IMR-90 (cell line): ENCODE measurements at regions not wholly inside any gene's neighbourhood (a gene's known extent, or its start where the extent isn't known, plus 50 kb on each side); places are given as distances from the start of the nearest gene placed in this dataset.

Source experiments
- ATAC-seq: fragments of 200-7000 bp; cut with Tn5 transposase; 2 replicates; pipeline ENCODE4 v1.9.1; 2020; ENCODE audit warnings: low read depth, mild to moderate bottlenecking, moderate library complexity
- BruUV-seq: library from RNA; stranded (reverse); fragments of 400-500 nt; replicated peaks from 2 replicates; lab custom pipeline; 2021; lab: Mats Ljungman, UMichigan
- CTCF ChIA-PET: fragments of 300-600 bp; formaldehyde crosslinking; extraction: SDS; loops from one replicate; lab custom pipeline; 2021; ENCODE audit warnings: antibody characterized with exemption; lab: Yijun Ruan, JAX
- POLR2A ChIA-PET: fragments of 300-600 bp; sonication (Branson Sonifier 250); formaldehyde crosslinking; loops from one replicate; lab custom pipeline; 2022; ENCODE audit warnings: antibody characterized with exemption; ENCODE audit not compliant: unreplicated experiment; lab: Charles Lee
- DNase-seq: peaks from one replicate; pipeline ENCODE4 v3.0.0; 2013
- H2AFZ ChIP-seq: replicated peaks from 2 replicates; pipeline ENCODE3; 2013; ENCODE audit warnings: low read length, mild to moderate bottlenecking; ENCODE audit not compliant: poor library complexity
- H2AK5ac ChIP-seq: 2 replicates; pipeline ENCODE4 v1.6.1; 2013; ENCODE audit warnings: low read depth, low read length, inconsistent platforms
- H2AK9ac ChIP-seq: replicated peaks from 2 replicates; pipeline ENCODE3; 2013; ENCODE audit warnings: mild to moderate bottlenecking, low read depth, low read length, moderate library complexity; ENCODE audit not compliant: poor library complexity
- H2BK120ac ChIP-seq: 2 replicates; pipeline ENCODE4 v1.6.1; 2013; ENCODE audit warnings: low read depth, low read length, inconsistent platforms
- H2BK15ac ChIP-seq: 3 replicates; pipeline ENCODE4 v1.6.1; 2013; ENCODE audit warnings: low read depth, low read length, inconsistent platforms
- H2BK20ac ChIP-seq: 2 replicates; pipeline ENCODE4 v1.6.1; 2013; ENCODE audit warnings: low read depth, mild to moderate bottlenecking, inconsistent platforms, low read length, moderate library complexity
- H2BK5ac ChIP-seq: 2 replicates; pipeline ENCODE4 v1.6.1; 2013; ENCODE audit warnings: mild to moderate bottlenecking, low read depth, low read length, inconsistent platforms; ENCODE audit not compliant: poor library complexity, severe bottlenecking
- H3K14ac ChIP-seq: replicated peaks from 2 replicates; pipeline ENCODE4 v1.6.1; 2013; ENCODE audit warnings: low read depth, low read length, inconsistent platforms
- H3K18ac ChIP-seq: 2 replicates; pipeline ENCODE4 v1.6.1; 2013; ENCODE audit warnings: low read depth, low read length, control low read depth
- H3K23ac ChIP-seq: 2 replicates; pipeline ENCODE4 v1.6.1; 2013; ENCODE audit warnings: low read depth, low read length, inconsistent platforms
- H3K27ac ChIP-seq: 2 replicates; pipeline ENCODE4 v1.5.1; 2013; ENCODE audit warnings: mild to moderate bottlenecking, control low read depth, low read length; ENCODE audit not compliant: insufficient read depth
- H3K27me3 ChIP-seq: 2 replicates; pipeline ENCODE4 v1.6.1; 2013; ENCODE audit warnings: low read length; ENCODE audit not compliant: control insufficient read depth, insufficient read depth
- H3K36me3 ChIP-seq: 2 replicates; pipeline ENCODE4 v1.6.1; 2013; ENCODE audit warnings: low read length, mixed read lengths; ENCODE audit not compliant: control insufficient read depth, insufficient read depth
- H3K4ac ChIP-seq: 2 replicates; pipeline ENCODE4 v1.6.1; 2013; ENCODE audit warnings: low read depth, low read length, inconsistent platforms
- H3K4me1 ChIP-seq: 2 replicates; pipeline ENCODE4 v1.6.1; 2013; ENCODE audit warnings: low read length, mixed read lengths; ENCODE audit not compliant: control insufficient read depth, insufficient read depth
- H3K4me2 ChIP-seq: 2 replicates; pipeline ENCODE4 v1.6.1; 2013; ENCODE audit warnings: low read depth, mild to moderate bottlenecking, control low read depth, low read length, moderate library complexity
- H3K4me3 ChIP-seq: 2 replicates; pipeline ENCODE4 v1.5.1; 2013; ENCODE audit warnings: low read depth, mild to moderate bottlenecking, control low read depth, low read length, moderate library complexity; ENCODE audit not compliant: insufficient read depth
- H3K56ac ChIP-seq: 2 replicates; pipeline ENCODE4 v1.6.1; 2013; ENCODE audit warnings: low read length, inconsistent platforms; ENCODE audit not compliant: insufficient read depth; ENCODE audit errors: extremely low read depth
- H3K79me1 ChIP-seq, 2 experiments: 2 replicates each; pipeline ENCODE4 v1.6.1; 2013; ENCODE audit warnings: low read length in 2 of 2, inconsistent platforms in 1 of 2, low read depth in 1 of 2
- H3K9ac ChIP-seq: 2 replicates; pipeline ENCODE4 v1.6.1; 2013; ENCODE audit warnings: low read depth, low read length, control low read depth
- H3K9me1 ChIP-seq: 2 replicates; pipeline ENCODE4 v1.6.1; 2013; ENCODE audit warnings: low read length, inconsistent platforms; ENCODE audit not compliant: insufficient read depth
- H3K9me3 ChIP-seq: 2 replicates; pipeline ENCODE4 v1.6.1; 2013; ENCODE audit warnings: low read length; ENCODE audit not compliant: control insufficient read depth, insufficient read depth
- H4K20me1 ChIP-seq: 2 replicates; pipeline ENCODE4 v1.6.1; 2013; ENCODE audit warnings: low read length, inconsistent platforms; ENCODE audit not compliant: insufficient read depth
- H4K5ac ChIP-seq: 2 replicates; pipeline ENCODE4 v1.6.1; 2013; ENCODE audit warnings: mild to moderate bottlenecking, low read depth, low read length, control low read depth
- H4K8ac ChIP-seq, 2 experiments: 2 replicates each; pipeline ENCODE4 v1.6.1; 2013; ENCODE audit warnings: low read depth in 2 of 2, low read length in 2 of 2, control low read depth in 1 of 2, inconsistent platforms in 1 of 2
- H4K91ac ChIP-seq: 2 replicates; pipeline ENCODE4 v1.6.1; 2013; ENCODE audit warnings: low read depth, low read length, inconsistent platforms; ENCODE audit not compliant: insufficient read depth
- CEBPB ChIP-seq: IDR thresholded peaks from 2 replicates; pipeline ENCODE4 v1.6.1; 2012; ENCODE audit warnings: low read depth, low read length, improper control_type of control experiment
- CHD1 ChIP-seq: IDR thresholded peaks from 2 replicates; pipeline ENCODE4 v1.6.1; 2012; ENCODE audit warnings: low read depth, low read length, improper control_type of control experiment
- MAFK ChIP-seq: IDR thresholded peaks from 2 replicates; pipeline ENCODE4 v1.6.1; 2012; ENCODE audit warnings: low read depth, low read length, improper control_type of control experiment
- WGBS, 2 experiments: methylation state at CpG; one replicate each; pipeline versions ENCODE4 v1.1.5 to v1.1.7; 2013; ENCODE audit warnings: missing lambda C conversion rate in 2 of 2; ENCODE audit not compliant: insufficient read length in 1 of 2; ENCODE audit errors: extremely low coverage in 2 of 2; 5-methylcytosine and 5-hydroxymethylcytosine counted together
- dilution Hi-C: fragments of 300-500 bp; cut with HindIII; formaldehyde crosslinking; loops from one replicate; pipeline ENCODE4 v1.14.3; 2018; ENCODE audit warnings: low sequenced_read_pairs; ENCODE audit not compliant: unreplicated experiment
- in situ Hi-C: fragments of 300-500 bp; cut with MboI; formaldehyde crosslinking; loops from 3 replicates; pipeline ENCODE4 v1.14.3; 2019; ENCODE audit warnings: low sequenced_read_pairs, inconsistent platforms, mixed read lengths
- intact Hi-C: fragments of 100-400 bp; cut with micrococcal nuclease; formaldehyde crosslinking; loops from 2 replicates; pipeline ENCODE4 v1.10.0; 2022
- TF ChIP-seq, protein P1 (sequence below): conservative IDR thresholded peaks from 2 replicates; pipeline ENCODE4 v1.5.1; 2012; ENCODE audit warnings: mild to moderate bottlenecking, low read depth, low read length, improper control_type of control experiment
- TF ChIP-seq, protein P2 (sequence below): fragments of 150-350 bp; IDR thresholded peaks from 2 replicates; pipeline ENCODE4 v1.6.1; 2017; ENCODE audit warnings: mild to moderate bottlenecking, antibody characterized with exemption, low read length, low read depth

DNA sequence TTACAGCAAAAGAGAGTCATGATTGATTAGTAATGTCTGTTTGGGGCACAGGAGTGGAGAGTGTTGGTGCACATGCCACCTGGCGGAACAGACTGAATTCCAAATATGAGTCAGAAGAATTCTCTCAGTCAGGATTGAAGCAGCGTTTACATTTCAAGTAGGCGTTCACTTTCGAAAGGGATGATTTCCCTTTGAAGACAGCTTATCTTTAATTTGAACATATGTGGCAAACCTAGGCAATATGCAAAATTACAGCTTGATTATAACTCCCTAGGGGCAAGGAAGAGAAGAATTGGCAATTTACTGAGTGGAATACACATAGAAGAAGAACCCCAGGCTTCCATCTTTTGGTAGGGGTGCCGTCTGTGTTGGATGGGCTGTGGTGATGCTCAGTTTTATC is 235.8 kb downstream of the HAPSTR1 start:
- dilution Hi-C loops, result no loop called here
- no peak overlapping the region for H3K18ac ChIP-seq
- TF ChIP-seq CHD1, result no peak
- no peak for TF ChIP-seq CEBPB
- TF ChIP-seq, protein P1, sequence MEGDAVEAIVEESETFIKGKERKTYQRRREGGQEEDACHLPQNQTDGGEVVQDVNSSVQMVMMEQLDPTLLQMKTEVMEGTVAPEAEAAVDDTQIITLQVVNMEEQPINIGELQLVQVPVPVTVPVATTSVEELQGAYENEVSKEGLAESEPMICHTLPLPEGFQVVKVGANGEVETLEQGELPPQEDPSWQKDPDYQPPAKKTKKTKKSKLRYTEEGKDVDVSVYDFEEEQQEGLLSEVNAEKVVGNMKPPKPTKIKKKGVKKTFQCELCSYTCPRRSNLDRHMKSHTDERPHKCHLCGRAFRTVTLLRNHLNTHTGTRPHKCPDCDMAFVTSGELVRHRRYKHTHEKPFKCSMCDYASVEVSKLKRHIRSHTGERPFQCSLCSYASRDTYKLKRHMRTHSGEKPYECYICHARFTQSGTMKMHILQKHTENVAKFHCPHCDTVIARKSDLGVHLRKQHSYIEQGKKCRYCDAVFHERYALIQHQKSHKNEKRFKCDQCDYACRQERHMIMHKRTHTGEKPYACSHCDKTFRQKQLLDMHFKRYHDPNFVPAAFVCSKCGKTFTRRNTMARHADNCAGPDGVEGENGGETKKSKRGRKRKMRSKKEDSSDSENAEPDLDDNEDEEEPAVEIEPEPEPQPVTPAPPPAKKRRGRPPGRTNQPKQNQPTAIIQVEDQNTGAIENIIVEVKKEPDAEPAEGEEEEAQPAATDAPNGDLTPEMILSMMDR, result no peak
- no peak for TF ChIP-seq MAFK
- TF ChIP-seq, protein P2, sequence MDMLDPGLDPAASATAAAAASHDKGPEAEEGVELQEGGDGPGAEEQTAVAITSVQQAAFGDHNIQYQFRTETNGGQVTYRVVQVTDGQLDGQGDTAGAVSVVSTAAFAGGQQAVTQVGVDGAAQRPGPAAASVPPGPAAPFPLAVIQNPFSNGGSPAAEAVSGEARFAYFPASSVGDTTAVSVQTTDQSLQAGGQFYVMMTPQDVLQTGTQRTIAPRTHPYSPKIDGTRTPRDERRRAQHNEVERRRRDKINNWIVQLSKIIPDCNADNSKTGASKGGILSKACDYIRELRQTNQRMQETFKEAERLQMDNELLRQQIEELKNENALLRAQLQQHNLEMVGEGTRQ, result no peak
- no peak overlapping the region for H3K9ac ChIP-seq
- intact Hi-C loops, result no loop called here
- no peak overlapping the region for H2BK20ac ChIP-seq
- no peak overlapping the region for H3K4me3 ChIP-seq
- no peaks in the 10 kb centered on the region for H3K4me1 ChIP-seq
- no TSS peak for BruUV-seq
- H2AFZ ChIP-seq, result no peak overlapping the region
- H4K91ac ChIP-seq, result no peak overlapping the region
- H4K5ac ChIP-seq, result no peak overlapping the region
- no peaks in the 10 kb centered on the region for H3K27me3 ChIP-seq
- H3K9me1 ChIP-seq, result no peaks in the 10 kb centered on the region
- no peak overlapping the region for H2BK15ac ChIP-seq
- H2AK9ac ChIP-seq, result no peak overlapping the region
- H4K20me1 ChIP-seq, result no peaks in the 10 kb centered on the region
- H3K4ac ChIP-seq, result no peak overlapping the region
- ChIA-PET POLR2A (no interaction called here), CTCF (no interaction called here)
- H2AK5ac ChIP-seq, result no peak overlapping the region
- no peak overlapping the region for H2BK5ac ChIP-seq
- H2BK120ac ChIP-seq, result no peak overlapping the region
- DNase-seq (no peak), ATAC-seq (no peak)
- H3K9me3 ChIP-seq, result no peaks in the 10 kb centered on the region
- no peak overlapping the region for H3K27ac ChIP-seq
- H4K8ac ChIP-seq, result no peak overlapping the region
- no peaks in the 10 kb centered on the region for H3K79me1 ChIP-seq
- H3K56ac ChIP-seq, result no peak overlapping the region
- in situ Hi-C loops, result no loop called here
- H3K23ac ChIP-seq, result no peak overlapping the region
- H3K36me3 ChIP-seq, result no peaks in the 10 kb centered on the region
- no CpG with 5 or more reads among the region's 5 CpGs for WGBS, 2 experiments
- H3K4me2 ChIP-seq, result no peak overlapping the region
- no peak overlapping the region for H3K14ac ChIP-seq
